Ascending aorta (tissue), 2 donors: ENCODE measurements at regions not wholly inside any gene's neighbourhood (a gene's known extent, or its start where the extent isn't known, plus 50 kb on each side); places are given as distances from the start of the nearest gene placed in this dataset.

Source experiments
- DNase-seq, 2 donors: peaks; one replicate each; pipeline ENCODE4 v3.0.0-alpha.2; 2019; ENCODE audit warnings: low spot score in 2 of 2
- H3K27ac ChIP-seq, 2 donors: fragments of 200-600 bp; sonication (generic); one replicate each; pipeline ENCODE4 v1.5.1; 2016 to 2017; ENCODE audit warnings: mild to moderate bottlenecking in 1 of 2
- H3K27me3 ChIP-seq: fragments of 200-600 bp; sonication (generic); one replicate; pipeline ENCODE4 v1.5.1; 2017
- H3K36me3 ChIP-seq, 2 donors: fragments of 200-600 bp; sonication (generic); one replicate each; pipeline ENCODE4 v1.5.1; 2016
- H3K4me1 ChIP-seq, 2 donors: fragments of 200-600 bp; sonication (generic); one replicate each; pipeline ENCODE4 v1.5.1; 2016 to 2017; ENCODE audit warnings: mild to moderate bottlenecking in 1 of 2
- H3K4me3 ChIP-seq, 2 donors: fragments of 200-600 bp; sonication (generic); one replicate each; pipeline ENCODE4 v1.5.1; 2016 to 2017; ENCODE audit warnings: mild to moderate bottlenecking in 1 of 2
- H3K9me3 ChIP-seq, 2 donors: fragments of 200-600 bp; sonication (generic); one replicate each; pipeline ENCODE4 v1.5.1; 2016
- CTCF ChIP-seq, 3 experiments: fragments of 200-600 bp in 2 of 3; fragments of 450-650 bp in 1 of 3; sonication (generic) in 2 of 3; IDR thresholded peaks; one replicate each; pipeline ENCODE4 v1.5.1; 2016 to 2019; ENCODE audit warnings: antibody characterized with exemption in 3 of 3, mild to moderate bottlenecking in 1 of 3, moderate library complexity in 1 of 3
- intact Hi-C: fragments of 100-400 bp; cut with DNase I; formaldehyde crosslinking; loops from one replicate; pipeline ENCODE4 v1.15.1; 2023

GRCh38 chr3:137343283-137343682, 385.5 kb downstream of the IL20RB start:
- TF ChIP-seq CTCF (IDR thresholded peaks at IDR 0.05), result no peak
- H3K36me3 ChIP-seq, result no peaks in the 10 kb centered on the region
- H3K9me3 ChIP-seq, result no peaks in the 10 kb centered on the region
- no peaks in the 10 kb centered on the region for H3K27me3 ChIP-seq
- intact Hi-C loops, result no loop called here
- no peak overlapping the region for H3K4me3 ChIP-seq
- no peaks in the 10 kb centered on the region for H3K4me1 ChIP-seq
- no peak for DNase-seq
- no peak overlapping the region for H3K27ac ChIP-seq

- no peaks in the 10 kb centered on the region for H3K36me3 ChIP-seq
- TF ChIP-seq CTCF (IDR thresholded peaks at IDR 0.05), result no peak
These were observed 389.3 kb downstream of the IL20RB start for GRCh38 chr3:137347132-137347531.

GRCh38 chr3:137347817-137348368, 390.1 kb downstream of the IL20RB start:
- Histone ChIP-seq H3K4me1 (no peaks in the 10 kb centered on the region), H3K9me3 (no peaks in the 10 kb centered on the region), H3K27me3 (no peaks in the 10 kb centered on the region), H3K27ac (no peak overlapping the region), H3K36me3 (no peaks in the 10 kb centered on the region), H3K4me3 (no peak overlapping the region)
- DNase-seq, result no peak
- TF ChIP-seq CTCF (IDR thresholded peaks at IDR 0.05), result no peak
- intact Hi-C loops, result no loop called here

More at GRCh38 chr3:137347132-137347531, 389.3 kb downstream of the IL20RB start:
- Histone ChIP-seq H3K27me3 (no peaks in the 10 kb centered on the region), H3K4me3 (no peak overlapping the region), H3K4me1 (no peaks in the 10 kb centered on the region), H3K9me3 (no peaks in the 10 kb centered on the region), H3K27ac (no peak overlapping the region)
- intact Hi-C loops, result no loop called here
- no peak for DNase-seq

GRCh38 chr3:137348936-137349335, 391.2 kb downstream of the IL20RB start:
- Histone ChIP-seq H3K4me1 (no peaks in the 10 kb centered on the region), H3K27ac (no peak overlapping the region), H3K36me3 (no peaks in the 10 kb centered on the region), H3K4me3 (no peak overlapping the region), H3K9me3 (no peaks in the 10 kb centered on the region), H3K27me3 (no peaks in the 10 kb centered on the region)
- intact Hi-C loops, result no loop called here
- no peak for DNase-seq
- TF ChIP-seq CTCF (IDR thresholded peaks at IDR 0.05), result no peak

GRCh38 chr3:137349557-137350348, 392.0 kb downstream of the IL20RB start:
- H3K27me3 ChIP-seq, result no peaks in the 10 kb centered on the region
- no peaks in the 10 kb centered on the region for H3K9me3 ChIP-seq
- TF ChIP-seq CTCF (IDR thresholded peaks at IDR 0.05), result no peak
- DNase-seq, result no peak
- no peak overlapping the region for H3K27ac ChIP-seq
- no peaks in the 10 kb centered on the region for H3K4me1 ChIP-seq
- intact Hi-C loops, result no loop called here
- H3K4me3 ChIP-seq, result no peak overlapping the region
- no peaks in the 10 kb centered on the region for H3K36me3 ChIP-seq
